ENCODE measurements at regions not wholly inside any gene's neighbourhood (a gene's known extent, or its start where the extent isn't known, plus 50 kb on each side); places are given as distances from the start of the nearest gene placed in this dataset.

DNA sequence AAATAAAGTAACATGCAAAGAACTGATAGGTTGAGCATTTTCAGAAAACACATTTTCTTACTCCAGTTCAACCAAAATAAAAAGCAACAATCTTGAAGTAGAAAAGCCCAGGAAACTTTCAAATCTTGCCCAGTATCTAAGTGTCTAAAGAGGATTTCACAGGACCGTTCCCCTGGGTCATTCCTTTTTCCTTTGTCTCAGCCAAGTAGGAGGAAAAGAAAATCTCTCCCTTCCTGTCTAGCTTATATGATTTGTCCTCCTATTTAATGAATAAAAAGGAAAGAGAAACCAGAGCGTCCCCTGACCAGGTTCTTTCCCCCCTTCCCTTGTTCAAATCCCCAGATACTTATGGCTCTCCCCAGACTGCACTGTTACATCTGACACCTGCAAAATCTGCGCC is 248.0 kb downstream of the KCTD12 start:
- intact Hi-C loops (cut with DNase I) = no loop called here
- DNase-seq (peak in 1 of 2 donors; percentile 13), ATAC-seq (peak in 3 of 8 donors; percentile 46 to 58 (median 56))
- WGBS, 2 donors = 52 to 61% methylated on average over 3 of the region's 3 CpGs
- peak overlapping the region in 4 of 10 donors; percentile 31 to 58 (median 48) for H3K27ac ChIP-seq
- TF ChIP-seq, protein P1, sequence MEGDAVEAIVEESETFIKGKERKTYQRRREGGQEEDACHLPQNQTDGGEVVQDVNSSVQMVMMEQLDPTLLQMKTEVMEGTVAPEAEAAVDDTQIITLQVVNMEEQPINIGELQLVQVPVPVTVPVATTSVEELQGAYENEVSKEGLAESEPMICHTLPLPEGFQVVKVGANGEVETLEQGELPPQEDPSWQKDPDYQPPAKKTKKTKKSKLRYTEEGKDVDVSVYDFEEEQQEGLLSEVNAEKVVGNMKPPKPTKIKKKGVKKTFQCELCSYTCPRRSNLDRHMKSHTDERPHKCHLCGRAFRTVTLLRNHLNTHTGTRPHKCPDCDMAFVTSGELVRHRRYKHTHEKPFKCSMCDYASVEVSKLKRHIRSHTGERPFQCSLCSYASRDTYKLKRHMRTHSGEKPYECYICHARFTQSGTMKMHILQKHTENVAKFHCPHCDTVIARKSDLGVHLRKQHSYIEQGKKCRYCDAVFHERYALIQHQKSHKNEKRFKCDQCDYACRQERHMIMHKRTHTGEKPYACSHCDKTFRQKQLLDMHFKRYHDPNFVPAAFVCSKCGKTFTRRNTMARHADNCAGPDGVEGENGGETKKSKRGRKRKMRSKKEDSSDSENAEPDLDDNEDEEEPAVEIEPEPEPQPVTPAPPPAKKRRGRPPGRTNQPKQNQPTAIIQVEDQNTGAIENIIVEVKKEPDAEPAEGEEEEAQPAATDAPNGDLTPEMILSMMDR (IDR thresholded peaks at IDR 0.05) = no peak
- H3K9me3 ChIP-seq = no peaks in the 10 kb centered on the region
- H3K4me3 ChIP-seq = no peak overlapping the region
- H3K36me3 ChIP-seq = no peaks in the 10 kb centered on the region
- H3K4me1 ChIP-seq = peaks cover 0 to 44% (median 13%) of the 10 kb centered on the region in 9 donors
- no peaks in the 10 kb centered on the region for H3K27me3 ChIP-seq

DNA sequence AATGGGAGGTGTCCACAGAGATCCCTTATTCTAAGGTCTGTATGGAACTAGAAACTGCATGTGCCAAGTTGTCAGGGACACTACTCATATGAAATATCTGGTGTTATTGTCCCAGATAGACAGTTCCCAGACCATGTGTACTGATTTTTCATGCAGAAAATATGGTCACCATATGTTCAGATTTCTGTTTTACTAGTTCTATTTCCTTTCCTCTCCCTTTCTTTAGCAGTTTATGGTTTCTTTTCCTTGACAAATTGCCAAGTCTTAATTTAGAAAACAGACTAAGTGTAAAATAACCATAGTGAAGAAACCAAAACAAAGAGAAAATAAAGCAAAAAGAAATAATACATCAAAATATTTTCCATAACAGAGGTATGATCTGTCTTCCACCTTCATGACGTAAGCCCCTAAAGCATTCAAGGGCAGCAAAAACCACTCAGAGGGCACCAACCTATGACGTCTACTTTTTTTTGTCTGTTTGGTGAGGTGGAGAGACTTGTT is 248.5 kb downstream of the KCTD12 start:
- H3K9me3 ChIP-seq = no peaks in the 10 kb centered on the region
- H3K27ac ChIP-seq = peak overlapping the region in 4 of 10 donors; percentile 31 to 58 (median 48)
- TF ChIP-seq, protein P1 (IDR thresholded peaks at IDR 0.05) = no peak
- DNase-seq (no peak), ATAC-seq (peak in 2 of 8 donors; percentile 13 to 14)
- 55 to 64% methylated on average over 2 of the region's 2 CpGs for WGBS, 2 donors
- no peak overlapping the region for H3K4me3 ChIP-seq
- no peaks in the 10 kb centered on the region for H3K27me3 ChIP-seq
- H3K4me1 ChIP-seq = peaks cover 0 to 44% (median 13%) of the 10 kb centered on the region in 9 donors
- intact Hi-C loops (cut with DNase I) = no loop called here
- H3K36me3 ChIP-seq = no peaks in the 10 kb centered on the region

DNA sequence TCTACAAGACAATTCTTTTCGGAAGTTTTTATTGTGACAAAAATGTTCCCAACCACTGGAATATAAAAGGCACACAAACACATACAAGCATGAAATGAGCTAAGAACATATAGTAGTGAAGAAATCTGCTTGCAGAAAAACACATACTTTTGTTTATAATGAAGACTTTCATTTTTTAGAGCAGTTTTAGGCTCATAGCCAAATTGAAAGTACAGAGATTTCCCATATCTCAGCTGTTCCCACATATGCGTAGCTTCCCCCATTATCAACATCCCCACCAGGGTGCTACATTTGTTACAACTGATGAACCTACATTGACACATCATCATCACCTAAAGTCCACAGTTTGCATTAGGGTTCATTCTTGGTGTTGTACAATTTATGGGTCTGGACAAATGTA is 249.4 kb downstream of the KCTD12 start:
- ATAC-seq = no peak
- WGBS, 2 donors = 65 to 74% methylated on average over 2 of the region's 2 CpGs
- H3K27ac ChIP-seq = peak overlapping the region in 1 of 10 donors; percentile 43

DNA sequence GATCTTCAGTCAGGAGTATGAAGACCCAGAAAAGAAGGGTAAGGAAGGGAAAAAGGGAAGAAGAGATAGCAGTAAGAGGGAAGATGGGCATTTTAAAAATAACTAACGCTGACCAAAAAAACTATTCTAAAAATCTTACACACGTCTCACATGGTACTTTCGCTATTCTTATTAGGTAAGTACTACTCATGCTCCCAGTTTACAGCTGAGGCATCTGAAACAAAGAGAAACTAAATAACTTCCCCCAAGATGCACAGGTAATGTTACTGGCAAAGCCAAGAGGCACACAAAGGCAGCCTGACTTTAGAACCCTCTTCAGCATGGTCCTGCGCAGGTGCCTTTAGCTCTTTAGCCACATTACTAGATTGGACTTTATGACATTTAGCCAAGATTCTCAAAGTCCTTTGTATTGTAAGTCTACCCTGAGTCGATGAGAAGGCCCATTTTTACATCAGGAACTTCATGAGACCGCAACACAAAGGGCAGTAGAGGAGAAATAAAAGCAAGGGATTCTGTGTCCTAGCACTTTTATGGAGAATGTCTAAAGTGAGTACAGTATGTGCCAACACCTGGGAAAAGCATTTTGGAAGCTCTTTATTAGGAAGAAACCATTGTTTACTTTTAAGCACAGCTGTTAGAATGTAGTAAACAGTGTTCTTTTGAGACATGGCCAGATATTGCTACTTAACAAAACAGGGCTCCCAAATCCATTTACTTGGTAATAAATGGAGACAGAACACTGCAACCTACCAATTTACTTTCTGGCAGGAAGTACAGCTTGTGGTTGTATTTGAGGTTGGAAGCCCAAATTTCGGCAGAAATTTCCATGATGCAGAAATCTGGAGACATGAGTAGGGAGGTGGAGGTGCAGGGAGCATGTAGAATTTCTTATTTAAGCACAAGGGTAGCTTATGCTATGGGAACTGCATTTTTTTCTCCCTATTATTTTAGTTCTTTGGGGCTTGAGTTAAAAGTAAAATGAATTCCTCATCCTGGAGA is 250.7 kb downstream of the KCTD12 start:
- H3K36me3 ChIP-seq = no peaks in the 10 kb centered on the region
- TF ChIP-seq, protein P1 (IDR thresholded peaks at IDR 0.05) = no peak
- H3K4me1 ChIP-seq = peaks cover 0 to 39% (median 13%) of the 10 kb centered on the region in 9 donors
- peak in 4 of 8 donors; percentile 29 to 69 (median 46) for ATAC-seq
- WGBS, 2 donors = 78 to 82% methylated on average over 7 of the region's 7 CpGs
- no peak overlapping the region for H3K4me3 ChIP-seq
- H3K9me3 ChIP-seq = no peaks in the 10 kb centered on the region
- no peaks in the 10 kb centered on the region for H3K27me3 ChIP-seq
- peak overlapping the region in 4 of 10 donors; percentile 6 to 45 (median 16) for H3K27ac ChIP-seq
- intact Hi-C loops (cut with DNase I) = no loop called here
- no peak for DNase-seq

More for the DNA sequence above, 249.4 kb downstream of the KCTD12 start:
- peaks cover 0 to 40% (median 13%) of the 10 kb centered on the region in 9 donors for H3K4me1 ChIP-seq
- H3K36me3 ChIP-seq = no peaks in the 10 kb centered on the region
- H3K9me3 ChIP-seq = no peaks in the 10 kb centered on the region
- intact Hi-C loops (cut with DNase I) = no loop called here
- TF ChIP-seq, protein P1 (IDR thresholded peaks at IDR 0.05) = no peak
- DNase-seq = no peak
- H3K4me3 ChIP-seq = no peak overlapping the region
- no peaks in the 10 kb centered on the region for H3K27me3 ChIP-seq
